ENCODE measurements at regions not wholly inside any gene's neighbourhood (a gene's known extent, or its start where the extent isn't known, plus 50 kb on each side); places are given as distances from the start of the nearest gene placed in this dataset.
"Not testable (repeated sequence)": the region's sequence is repeated elsewhere in the genome, so short reads cannot be mapped to it uniquely, and the experiment has no call there.

GRCh38 chr5:103840600-103840999 lies 278.0 kb upstream of the NUDT12 start:
- no peak for DNase-seq

GRCh38 chr5:103834216-103834615 lies 271.6 kb upstream of the NUDT12 start:
- no peak for DNase-seq

GRCh38 chr5:103829585-103829984 lies 267.0 kb upstream of the NUDT12 start:
- no peak for DNase-seq

- DNase-seq = no peak
These were observed 265.4 kb upstream of the NUDT12 start for GRCh38 chr5:103827976-103828375.

GRCh38 chr5:103821361-103821760 lies 258.8 kb upstream of the NUDT12 start:
- no peak for DNase-seq

- DNase-seq = peak; percentile 49
These were observed 246.0 kb upstream of the NUDT12 start for GRCh38 chr5:103808464-103809106.

- DNase-seq = no peak
These were observed 242.1 kb upstream of the NUDT12 start for GRCh38 chr5:103804711-103805110.

GRCh38 chr5:103801681-103802080 lies 239.1 kb upstream of the NUDT12 start:
- DNase-seq = no peak

- no peak for DNase-seq
These were observed 238.3 kb upstream of the NUDT12 start for GRCh38 chr5:103800741-103801495.

GRCh38 chr5:103793595-103794182 lies 231.1 kb upstream of the NUDT12 start:
- no peak for DNase-seq

GRCh38 chr5:103785569-103785968 lies 223.0 kb upstream of the NUDT12 start:
- no peak for DNase-seq

- no peak for DNase-seq
These were observed 221.1 kb upstream of the NUDT12 start for GRCh38 chr5:103783669-103784068.

- DNase-seq = no peak
These were observed 218.2 kb upstream of the NUDT12 start for GRCh38 chr5:103780794-103781193.

- DNase-seq = peak; percentile 62
These were observed 212.1 kb upstream of the NUDT12 start for GRCh38 chr5:103774721-103775120.

- DNase-seq = no peak
These were observed 209.7 kb upstream of the NUDT12 start for GRCh38 chr5:103772248-103772647.

GRCh38 chr5:103764403-103764802 lies 201.8 kb upstream of the NUDT12 start:
- no peak for DNase-seq

GRCh38 chr5:103758996-103759395 lies 196.4 kb upstream of the NUDT12 start:
- DNase-seq = no peak

GRCh38 chr5:103755974-103756373 lies 193.4 kb upstream of the NUDT12 start:
- DNase-seq = no peak

- DNase-seq = no peak
These were observed 182.9 kb upstream of the NUDT12 start for GRCh38 chr5:103745353-103746065.

- DNase-seq = no peak
These were observed 181.6 kb upstream of the NUDT12 start for GRCh38 chr5:103744159-103744558.

GRCh38 chr5:103743421-103743820 lies 180.8 kb upstream of the NUDT12 start:
- no peak for DNase-seq

GRCh38 chr5:103741984-103742383 lies 179.4 kb upstream of the NUDT12 start:
- DNase-seq = no peak

GRCh38 chr5:103736343-103736742 lies 173.8 kb upstream of the NUDT12 start:
- not testable (repeated sequence) for DNase-seq
